GM12891 (cell line): ENCODE measurements at regions not wholly inside any gene's neighbourhood (a gene's known extent, or its start where the extent isn't known, plus 50 kb on each side); places are given as distances from the start of the nearest gene placed in this dataset.

Experiments
- POLR2A ChIP-seq: IDR thresholded peaks from 2 replicates; pipeline ENCODE4 v1.6.1; 2011; ENCODE audit warnings: low read depth, low read length, control low read depth
- SPI1 ChIP-seq: IDR thresholded peaks from 2 replicates; pipeline ENCODE4 v1.6.1; 2011; ENCODE audit warnings: low read depth, low read length, control low read depth

DNA sequence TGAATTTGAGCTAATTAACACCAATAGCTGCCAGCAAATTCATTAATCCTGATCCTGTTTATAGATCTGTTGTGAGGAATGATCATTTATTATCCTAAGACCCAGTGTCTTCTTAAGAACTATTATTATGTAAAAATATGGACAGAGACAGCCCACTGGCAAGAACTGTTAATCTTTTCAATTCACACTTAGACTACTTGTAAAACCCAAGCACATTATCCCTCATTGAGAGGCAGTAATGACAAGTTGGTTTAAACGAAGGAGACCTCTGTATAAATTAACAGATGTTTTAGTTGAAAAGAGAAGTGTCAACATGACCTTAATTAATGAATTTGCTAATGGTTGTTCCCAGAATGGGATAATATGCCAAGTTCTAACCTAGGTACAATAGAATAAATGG lies 270.3 kb upstream of the IZUMO3 start:
- TF ChIP-seq POLR2A (no peak), SPI1 (no peak)
